ENCODE measurements at regions not wholly inside any gene's neighbourhood (a gene's known extent, or its start where the extent isn't known, plus 50 kb on each side); places are given as distances from the start of the nearest gene placed in this dataset.
"Not testable (repeated sequence)": the region's sequence is repeated elsewhere in the genome, so short reads cannot be mapped to it uniquely, and the experiment has no call there.

GRCh38 chr18:1097991-1098735, 193.5 kb downstream of the ADCYAP1 start:
- DNase-seq (ENCODE audit: low read depth, low spot score); H3K27ac ChIP-seq: not testable (repeated sequence)

- H3K27ac ChIP-seq = no peak overlapping the region
- no peak for DNase-seq (ENCODE audit: low read depth, low spot score)
These were observed 198.2 kb downstream of the ADCYAP1 start for GRCh38 chr18:1102848-1103247.

- DNase-seq (ENCODE audit: low read depth, low spot score) = no peak
- H3K27ac ChIP-seq = no peak overlapping the region
These were observed 198.9 kb downstream of the ADCYAP1 start for GRCh38 chr18:1103537-1103936.

DNA sequence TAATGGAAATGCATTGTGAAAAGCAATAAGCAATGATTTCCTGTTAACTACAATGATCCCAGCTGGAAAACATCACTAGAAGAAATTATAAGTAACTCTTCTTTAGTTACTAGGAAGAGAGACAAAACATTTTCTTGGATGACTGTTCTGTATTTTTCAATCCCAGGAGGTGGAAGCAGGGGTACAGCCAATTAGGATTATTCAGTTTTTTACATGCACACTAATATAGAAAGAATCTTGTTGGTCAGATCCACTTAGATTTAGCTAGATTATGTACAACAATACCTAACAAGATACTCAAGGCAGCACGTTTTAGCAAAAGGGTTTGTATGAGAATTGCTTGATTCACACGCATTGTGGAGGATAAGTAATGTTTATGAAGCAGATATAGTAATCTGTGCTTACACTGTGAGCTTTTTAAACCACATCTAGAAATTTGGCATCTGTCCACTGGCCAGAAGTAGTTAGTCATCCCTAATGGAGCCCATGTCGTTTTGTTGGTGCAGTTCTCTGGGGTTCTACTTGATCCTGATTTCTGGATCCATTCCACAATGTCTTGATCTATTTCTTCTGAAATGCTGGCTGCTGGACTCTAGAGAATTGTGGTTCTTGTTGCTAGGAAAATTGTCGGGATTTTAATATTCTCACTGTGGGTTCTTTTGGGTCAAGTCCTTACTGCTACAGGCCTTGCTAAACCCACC, 199.7 kb downstream of the ADCYAP1 start:
- DNase-seq (ENCODE audit: low read depth, low spot score) = no peak

GRCh38 chr18:1124495-1124894, 219.8 kb downstream of the ADCYAP1 start:
- H3K27ac ChIP-seq = no peak overlapping the region
- DNase-seq (ENCODE audit: low read depth, low spot score) = no peak

More for the DNA sequence above, 199.7 kb downstream of the ADCYAP1 start:
- H3K27ac ChIP-seq = no peak overlapping the region

GRCh38 chr18:1133541-1133940, 228.9 kb downstream of the ADCYAP1 start:
- no peak for DNase-seq (ENCODE audit: low read depth, low spot score)
- no peak overlapping the region for H3K27ac ChIP-seq

DNA sequence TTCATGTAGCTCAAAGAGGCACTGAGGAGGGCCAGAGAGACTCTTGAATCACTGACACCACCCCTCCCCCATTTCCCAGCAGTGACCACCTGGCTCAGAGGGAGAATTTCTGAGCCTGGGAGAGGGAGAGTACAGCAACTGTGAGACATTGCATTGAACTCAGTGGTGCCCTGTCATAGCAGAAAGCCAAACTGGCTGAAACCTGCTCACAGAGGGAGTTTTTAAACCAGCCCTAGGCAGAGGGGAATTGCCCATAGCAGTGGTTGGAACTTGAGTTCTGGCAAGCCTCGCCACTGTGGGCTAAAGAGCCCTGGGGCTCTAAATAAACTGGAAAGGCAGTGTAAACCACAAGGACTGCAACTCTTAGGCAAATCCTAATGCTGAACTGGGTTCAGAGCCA, 243.1 kb downstream of the ADCYAP1 start:
- DNase-seq (ENCODE audit: low read depth, low spot score) = no peak
- H3K27ac ChIP-seq = no peak overlapping the region

DNA sequence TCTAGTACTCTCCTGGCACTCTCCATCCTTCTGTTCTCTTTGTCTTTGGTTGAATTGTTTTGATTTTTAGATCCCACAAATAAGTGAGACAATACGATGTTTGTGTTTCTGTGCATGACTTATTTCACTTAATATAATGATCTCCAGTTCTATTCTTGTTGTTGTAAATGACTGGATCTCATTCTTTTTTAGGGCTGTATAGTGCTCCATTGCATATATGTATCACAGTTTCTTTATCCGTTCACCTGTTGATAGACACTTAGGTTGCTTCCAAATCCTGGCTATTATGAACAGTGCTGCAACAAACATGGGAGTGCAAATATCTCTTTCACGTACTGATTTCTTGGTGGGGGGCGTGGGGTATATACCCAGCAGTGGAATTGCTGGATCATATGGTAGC, 245.0 kb downstream of the ADCYAP1 start:
- no peak overlapping the region for H3K27ac ChIP-seq
- no peak for DNase-seq (ENCODE audit: low read depth, low spot score)

- DNase-seq (ENCODE audit: low read depth, low spot score) = no peak
- H3K27ac ChIP-seq = no peak overlapping the region
These were observed 245.7 kb downstream of the ADCYAP1 start for GRCh38 chr18:1150344-1150743.

DNA sequence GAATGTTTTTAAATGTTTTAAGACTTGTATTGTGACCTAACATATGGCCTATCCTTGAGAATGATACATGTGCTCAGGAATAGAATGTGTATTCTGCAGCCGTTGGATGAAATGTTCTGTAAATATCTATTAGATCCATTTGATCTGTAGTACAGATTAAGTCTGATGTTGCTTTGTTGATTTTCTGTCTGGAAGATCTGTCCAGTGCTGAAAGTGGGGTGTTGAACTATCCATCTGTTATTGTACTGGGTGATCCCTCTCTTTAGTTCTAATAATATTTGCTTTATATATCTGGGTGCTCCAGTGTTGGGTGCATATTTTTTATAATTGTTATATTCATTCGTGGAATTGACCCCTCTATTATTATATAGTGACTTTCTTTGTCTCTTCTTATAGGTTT, 248.3 kb downstream of the ADCYAP1 start:
- not testable (repeated sequence) for H3K27ac ChIP-seq; DNase-seq (ENCODE audit: low read depth, low spot score)

GRCh38 chr18:1173593-1173992, 268.9 kb downstream of the ADCYAP1 start:
- DNase-seq (ENCODE audit: low read depth, low spot score) = no peak
- no peak overlapping the region for H3K27ac ChIP-seq

DNA sequence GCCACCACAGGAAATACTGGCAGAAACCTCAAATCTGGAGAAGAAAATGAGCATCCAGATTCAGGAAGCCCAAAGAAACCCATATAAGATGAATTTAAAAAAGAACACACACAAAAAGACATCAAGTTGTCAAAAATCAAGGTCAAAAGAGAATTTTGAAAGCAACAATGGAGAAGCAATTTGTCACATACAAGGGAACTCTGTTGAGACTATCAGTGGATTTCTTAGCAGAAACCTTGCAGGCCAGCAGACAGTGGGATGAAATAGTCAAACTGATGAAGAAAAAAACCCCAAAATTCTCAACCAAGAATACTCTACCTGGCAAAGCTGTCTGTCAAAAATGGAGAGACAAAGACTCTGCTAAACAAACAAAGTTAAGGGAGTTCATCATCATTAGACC, 272.6 kb downstream of the ADCYAP1 start:
- H3K27ac ChIP-seq = no peak overlapping the region
- DNase-seq (ENCODE audit: low read depth, low spot score) = no peak

- DNase-seq (ENCODE audit: low read depth, low spot score) = no peak
- no peak overlapping the region for H3K27ac ChIP-seq
These were observed 286.7 kb downstream of the ADCYAP1 start for GRCh38 chr18:1191341-1191740.

DNA sequence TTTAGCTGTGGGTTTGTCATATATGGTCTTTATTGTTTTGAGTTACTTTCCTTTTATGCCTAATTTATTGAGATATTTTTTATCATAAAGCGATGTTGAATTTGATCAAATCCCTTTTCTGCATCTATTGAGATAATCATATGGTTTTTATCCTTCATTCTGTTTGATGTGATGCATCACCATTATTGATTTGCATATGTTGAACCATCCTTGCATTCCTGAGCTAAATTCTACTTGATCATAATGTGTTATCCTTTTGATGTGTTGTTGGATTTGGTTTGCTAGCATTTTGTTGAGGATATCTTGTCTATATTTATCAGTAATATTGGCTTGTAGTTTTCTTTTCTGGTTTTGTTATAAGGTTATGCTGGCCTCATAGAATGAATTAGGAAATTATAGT, 308.5 kb downstream of the ADCYAP1 start:
- H3K27ac ChIP-seq = no peak overlapping the region
- DNase-seq (ENCODE audit: low read depth, low spot score) = no peak

DNA sequence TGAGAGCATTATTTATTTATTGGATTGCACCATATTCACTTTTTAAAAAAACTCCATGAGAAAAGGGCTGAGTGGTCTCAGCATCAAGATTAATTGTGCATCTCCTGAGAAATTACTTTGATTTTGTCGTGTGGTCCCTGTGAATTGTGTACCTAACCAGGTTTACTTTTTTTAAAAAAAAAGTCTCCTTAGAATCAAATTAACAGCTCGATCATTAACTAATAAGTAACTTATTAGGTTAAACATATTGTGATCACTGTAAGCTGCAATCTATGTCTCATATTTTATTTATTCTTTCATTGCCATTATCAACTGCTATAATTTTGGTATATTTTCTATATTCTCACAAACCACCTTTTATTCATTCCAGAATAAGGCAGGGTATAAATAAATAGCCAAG, 318.2 kb downstream of the ADCYAP1 start:
- no peak overlapping the region for H3K27ac ChIP-seq
- DNase-seq (ENCODE audit: low read depth, low spot score) = no peak

DNA sequence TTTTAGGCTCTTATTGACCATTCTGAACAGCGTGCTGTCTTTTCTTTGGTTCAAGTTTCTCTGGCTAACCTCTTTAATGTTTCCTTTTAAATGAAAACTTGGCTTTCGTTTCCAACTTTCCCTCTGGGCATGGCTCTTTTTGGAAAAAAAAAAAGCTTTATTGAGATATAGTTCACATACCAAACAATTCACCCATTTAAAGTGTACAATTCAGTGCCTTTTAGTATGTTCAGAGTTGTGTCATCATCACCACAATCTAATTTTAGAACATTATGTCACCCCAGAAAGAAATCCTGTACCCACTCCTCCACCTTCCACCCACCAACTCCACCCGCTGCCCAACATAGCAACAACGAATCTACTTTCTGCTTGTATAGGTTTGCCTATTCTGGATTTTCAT, 322.4 kb downstream of the ADCYAP1 start:
- no peak overlapping the region for H3K27ac ChIP-seq
- DNase-seq (ENCODE audit: low read depth, low spot score) = no peak

GRCh38 chr18:1229634-1230033, 325.0 kb downstream of the ADCYAP1 start:
- no peak overlapping the region for H3K27ac ChIP-seq
- no peak for DNase-seq (ENCODE audit: low read depth, low spot score)

- no peak for DNase-seq (ENCODE audit: low read depth, low spot score)
- no peak overlapping the region for H3K27ac ChIP-seq
These were observed 328.2 kb downstream of the ADCYAP1 start for GRCh38 chr18:1232867-1233266.

DNA sequence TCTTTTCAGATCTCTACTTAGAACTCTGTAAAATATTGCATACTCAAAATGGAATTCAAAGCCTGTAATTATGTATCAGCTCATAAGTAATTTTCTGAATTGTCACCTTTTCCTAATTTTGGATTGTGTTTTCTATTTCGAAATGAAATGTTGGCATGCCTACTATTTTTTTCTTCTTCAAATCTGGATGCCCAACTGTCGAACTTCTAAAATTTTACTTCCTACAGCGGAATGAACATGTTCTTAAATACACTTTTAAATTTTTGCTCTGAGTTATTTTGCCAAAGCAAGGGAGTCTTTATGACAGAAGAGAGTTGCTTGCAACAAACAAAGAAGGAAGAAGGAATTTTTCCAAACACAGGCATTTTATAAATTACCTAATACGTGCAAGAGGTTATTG, 336.0 kb downstream of the ADCYAP1 start:
- DNase-seq (ENCODE audit: low read depth, low spot score) = no peak
- no peak overlapping the region for H3K27ac ChIP-seq

- no peak overlapping the region for H3K27ac ChIP-seq
- no peak for DNase-seq (ENCODE audit: low read depth, low spot score)
These were observed 339.9 kb downstream of the ADCYAP1 start for GRCh38 chr18:1244397-1245122.

- H3K27ac ChIP-seq = no peak overlapping the region
- no peak for DNase-seq (ENCODE audit: low read depth, low spot score)
These were observed 342.2 kb downstream of the ADCYAP1 start for GRCh38 chr18:1246827-1247226.

Measured in epithelial cell of prostate (primary cell).